ENCODE measurements at regions not wholly inside any gene's neighbourhood (a gene's known extent, or its start where the extent isn't known, plus 50 kb on each side); places are given as distances from the start of the nearest gene placed in this dataset.
"Not testable (repeated sequence)": the region's sequence is repeated elsewhere in the genome, so short reads cannot be mapped to it uniquely, and the experiment has no call there.

DNA sequence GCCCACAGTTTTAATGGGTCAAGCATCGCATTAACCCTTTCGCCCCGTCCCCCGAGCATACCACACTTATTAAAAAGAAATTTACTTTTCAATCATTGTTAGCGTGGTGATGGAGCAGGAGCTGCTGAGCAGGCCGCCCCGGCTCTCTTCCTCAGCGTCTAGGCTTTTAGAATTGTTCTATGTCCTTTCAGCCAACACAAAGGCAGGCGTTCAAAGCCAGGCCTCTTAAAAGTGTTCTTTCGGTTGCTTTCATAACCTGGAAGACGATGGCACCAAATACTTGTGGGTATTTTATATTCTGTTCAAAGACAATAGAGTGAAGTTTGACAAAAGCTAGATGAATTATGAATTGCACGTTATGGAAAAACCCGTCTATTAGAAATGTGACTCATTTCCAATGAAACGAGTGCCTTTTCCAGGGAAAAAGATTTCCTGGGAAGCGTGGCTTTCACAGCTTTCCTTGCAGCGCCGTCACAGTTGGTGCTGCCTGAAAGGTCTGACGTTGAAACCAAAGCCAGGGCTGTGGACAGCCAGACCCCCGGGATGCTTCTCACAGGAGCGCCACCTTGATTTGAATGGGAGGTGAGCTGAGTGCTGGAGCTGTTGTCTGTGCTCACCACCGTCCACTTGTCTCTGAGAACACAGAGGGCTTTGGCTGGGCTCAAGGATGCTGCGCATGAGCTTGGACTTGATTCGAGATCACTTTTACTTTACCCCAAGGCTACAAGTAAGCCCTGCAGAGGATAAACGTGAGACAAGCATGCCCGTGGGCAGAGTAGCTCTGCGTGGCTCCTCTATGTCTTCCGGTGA is 78.8 kb downstream of the SOX1 start:
- DNase-seq = no peak

DNA sequence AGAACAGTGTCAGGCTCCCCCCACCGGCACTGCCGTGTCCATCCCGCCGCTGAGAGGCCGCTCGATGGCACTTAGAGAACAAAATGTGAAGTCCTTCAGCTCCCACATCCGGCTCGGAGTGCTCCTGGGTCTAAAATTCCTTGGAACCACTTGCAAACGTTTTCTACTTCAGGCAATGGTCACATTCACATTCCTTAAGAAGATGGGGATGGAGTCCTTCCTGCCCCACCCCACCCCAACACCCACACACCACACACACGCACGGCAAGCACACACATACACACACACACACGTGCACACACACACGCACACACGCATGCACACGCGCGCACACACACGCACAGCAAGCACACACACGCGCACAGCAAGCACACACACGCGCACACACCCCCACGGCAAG is 83.4 kb downstream of the SOX1 start:
- DNase-seq = no peak

GRCh38 chr13:112152846-112153245 is 85.9 kb downstream of the SOX1 start:
- no peak for DNase-seq

DNA sequence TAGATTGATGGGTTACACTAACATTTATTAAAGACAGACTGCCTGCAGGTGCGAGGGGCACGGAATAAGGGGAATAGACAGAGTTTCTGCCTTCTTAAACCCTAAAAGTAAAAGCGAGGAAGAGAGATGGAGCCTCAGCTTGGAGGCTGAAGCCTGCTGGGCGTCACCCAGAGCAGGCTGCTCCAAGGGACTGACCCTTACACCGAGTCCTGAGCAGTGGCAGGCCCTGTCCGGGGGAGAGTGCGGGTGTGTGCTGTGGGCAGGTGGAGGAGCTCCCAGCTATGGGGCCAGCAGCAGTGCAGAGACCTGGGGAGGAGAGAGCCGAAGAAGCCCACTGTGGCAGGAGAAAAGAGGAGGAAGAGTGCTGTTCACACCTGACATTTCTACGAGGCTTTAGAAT is 86.4 kb downstream of the SOX1 start:
- no peak for DNase-seq

GRCh38 chr13:112153846-112154245 is 86.9 kb downstream of the SOX1 start:
- no peak for DNase-seq

- DNase-seq = no peak
Observed at GRCh38 chr13:112154301-112155060, 87.5 kb downstream of the SOX1 start.

DNA sequence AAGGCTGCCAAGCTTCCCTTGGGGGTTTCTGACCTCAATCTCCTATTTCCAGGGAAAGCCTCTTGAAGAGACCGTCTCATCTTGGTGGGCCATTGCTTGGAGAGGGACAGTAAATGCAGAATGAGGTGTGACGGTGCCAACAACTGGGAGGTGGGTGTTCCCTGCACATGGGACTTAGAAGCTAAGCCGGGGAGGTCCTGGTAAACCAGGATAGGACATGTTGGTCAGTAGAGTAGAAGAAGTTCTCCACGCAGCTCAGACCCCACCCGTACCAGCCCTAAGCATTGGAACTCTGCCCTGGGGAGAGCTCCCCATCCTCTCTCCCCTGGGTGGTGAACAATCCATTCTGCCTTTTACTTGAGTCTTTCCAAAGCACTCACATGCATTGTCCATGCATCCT is 92.0 kb downstream of the SOX1 start:
- DNase-seq = no peak

- no peak for DNase-seq
Observed at GRCh38 chr13:112159575-112160547, 92.9 kb downstream of the SOX1 start.

GRCh38 chr13:112160558-112160957 is 93.6 kb downstream of the SOX1 start:
- no peak for DNase-seq

- no peak for DNase-seq
Observed at GRCh38 chr13:112161521-112162301, 94.8 kb downstream of the SOX1 start.

- not testable (repeated sequence) for DNase-seq
Observed at GRCh38 chr13:112163691-112164660, 97.0 kb downstream of the SOX1 start.

- no peak for DNase-seq
Observed at GRCh38 chr13:112165712-112166111, 98.8 kb downstream of the SOX1 start.

DNA sequence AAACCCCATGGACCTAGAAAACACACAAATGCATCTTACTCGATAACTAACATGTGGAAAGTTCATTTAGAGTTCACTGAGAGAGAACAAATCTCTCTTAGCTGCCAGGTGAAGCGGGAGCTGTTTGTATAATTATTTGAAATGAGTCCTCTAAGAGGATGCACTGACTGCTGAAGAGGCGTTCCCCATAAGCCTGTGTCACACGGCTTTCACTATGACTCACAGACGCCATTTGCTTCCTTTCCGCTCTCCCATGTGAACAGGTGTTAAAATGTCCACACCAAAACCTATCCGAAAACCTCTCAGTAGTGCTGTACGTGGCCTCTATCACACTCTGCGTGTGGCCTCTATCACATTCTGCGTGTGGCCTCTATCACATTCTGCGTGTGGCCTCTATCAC is 101.8 kb downstream of the SOX1 start:
- DNase-seq = no peak

GRCh38 chr13:112169941-112170822 is 103.2 kb downstream of the SOX1 start:
- no peak for DNase-seq

- DNase-seq = no peak
Observed at GRCh38 chr13:112170823-112171569, 104.0 kb downstream of the SOX1 start.

- DNase-seq = no peak
Observed at GRCh38 chr13:112171570-112171965, 104.6 kb downstream of the SOX1 start.

DNA sequence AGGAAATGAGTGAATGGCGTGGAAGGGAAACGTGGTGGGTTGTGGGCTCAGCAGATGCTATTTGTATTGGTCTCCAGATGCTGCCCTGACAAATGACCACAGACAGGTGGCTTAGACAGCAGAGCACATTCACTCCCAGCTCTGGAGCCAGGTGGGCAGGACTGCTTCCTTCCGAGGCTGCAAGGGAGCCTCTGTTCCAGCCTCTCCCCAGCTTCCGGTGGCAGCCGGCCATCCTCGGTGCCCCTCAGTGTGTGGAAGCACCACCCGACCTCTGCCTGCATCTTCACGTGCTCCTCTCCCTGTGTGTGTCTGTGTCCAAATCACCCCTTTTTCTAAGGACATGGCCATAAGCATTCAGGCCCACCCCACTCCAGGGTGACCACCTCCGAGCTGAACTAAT is 105.1 kb downstream of the SOX1 start:
- no peak for DNase-seq

- no peak for DNase-seq
Observed at GRCh38 chr13:112172641-112173251, 105.8 kb downstream of the SOX1 start.
